Stomach (tissue), 4 donors: ENCODE measurements at regions not wholly inside any gene's neighbourhood (a gene's known extent, or its start where the extent isn't known, plus 50 kb on each side); places are given as distances from the start of the nearest gene placed in this dataset.

Experiments
- EP300 ChIP-seq: sonication (generic); formaldehyde crosslinking; IDR thresholded peaks from one replicate; pipeline ENCODE4 v1.6.1; 2017; ENCODE audit warnings: antibody characterized with exemption
- POLR2A ChIP-seq, 4 donors: fragments of 450-650 bp; IDR thresholded peaks; one replicate each; pipeline ENCODE4 v1.6.1; 2016; ENCODE audit warnings: antibody characterized with exemption in 4 of 4, control low read depth in 2 of 4, mild to moderate bottlenecking in 1 of 4, moderate library complexity in 1 of 4
- POLR2AphosphoS5 ChIP-seq, 3 donors: sonication (generic); formaldehyde crosslinking; IDR thresholded peaks; one replicate each; pipeline ENCODE4 v1.6.1; 2016; ENCODE audit warnings: antibody characterized with exemption in 3 of 3
- TF ChIP-seq, protein P1 (sequence below), 7 experiments: fragments of 450-650 bp in 4 of 7; fragments of 200-600 bp in 3 of 7; sonication (generic) in 3 of 7; IDR thresholded peaks; one replicate each; pipeline ENCODE4 v1.5.1; 2016 to 2019; ENCODE audit warnings: antibody characterized with exemption in 7 of 7, control low read depth in 2 of 7, mild to moderate bottlenecking in 1 of 7

DNA sequence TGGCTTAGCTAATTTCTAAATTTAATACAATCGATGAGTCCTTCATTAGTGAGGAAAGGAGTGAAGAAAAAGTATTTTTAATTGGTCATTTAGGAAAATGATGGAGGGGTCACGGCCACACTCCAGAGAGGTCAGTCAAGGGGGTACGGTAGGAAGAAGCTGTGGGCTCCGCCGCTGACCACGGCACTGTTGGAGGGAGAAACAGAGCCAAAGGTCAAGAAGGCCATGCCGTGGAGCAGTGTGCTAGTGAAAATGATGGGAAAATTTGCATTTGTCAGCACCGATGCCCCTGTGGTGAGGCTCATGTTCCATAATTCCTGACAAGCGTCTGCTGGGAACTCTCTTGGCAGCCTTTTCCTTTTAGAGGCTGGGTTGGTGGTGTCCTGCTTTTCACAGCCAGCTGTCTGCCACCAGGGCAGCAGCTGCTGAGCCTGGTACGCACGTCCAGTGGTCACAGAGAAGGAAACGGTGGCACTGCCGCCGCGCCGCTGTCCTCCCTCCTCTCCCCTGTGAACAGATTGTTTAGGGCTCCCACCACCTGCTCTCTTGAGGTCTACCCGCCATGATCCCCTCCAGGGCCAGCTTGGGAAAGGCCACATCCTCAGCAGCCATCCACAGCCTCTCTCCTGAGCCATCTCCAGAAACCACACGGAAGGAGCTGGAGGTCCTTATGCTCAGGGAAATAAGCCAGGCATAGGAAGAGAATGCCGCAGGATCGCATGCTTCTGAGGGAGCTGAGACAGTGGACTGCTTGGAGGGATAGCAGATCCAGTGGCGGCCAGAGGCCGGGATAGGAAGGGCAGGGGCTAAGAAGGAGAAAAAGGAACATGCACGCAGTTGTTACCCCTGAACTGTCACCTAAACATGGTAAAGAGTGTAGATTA is 263.7 kb upstream of the PPP2R2D start:
- TF ChIP-seq, protein P1, sequence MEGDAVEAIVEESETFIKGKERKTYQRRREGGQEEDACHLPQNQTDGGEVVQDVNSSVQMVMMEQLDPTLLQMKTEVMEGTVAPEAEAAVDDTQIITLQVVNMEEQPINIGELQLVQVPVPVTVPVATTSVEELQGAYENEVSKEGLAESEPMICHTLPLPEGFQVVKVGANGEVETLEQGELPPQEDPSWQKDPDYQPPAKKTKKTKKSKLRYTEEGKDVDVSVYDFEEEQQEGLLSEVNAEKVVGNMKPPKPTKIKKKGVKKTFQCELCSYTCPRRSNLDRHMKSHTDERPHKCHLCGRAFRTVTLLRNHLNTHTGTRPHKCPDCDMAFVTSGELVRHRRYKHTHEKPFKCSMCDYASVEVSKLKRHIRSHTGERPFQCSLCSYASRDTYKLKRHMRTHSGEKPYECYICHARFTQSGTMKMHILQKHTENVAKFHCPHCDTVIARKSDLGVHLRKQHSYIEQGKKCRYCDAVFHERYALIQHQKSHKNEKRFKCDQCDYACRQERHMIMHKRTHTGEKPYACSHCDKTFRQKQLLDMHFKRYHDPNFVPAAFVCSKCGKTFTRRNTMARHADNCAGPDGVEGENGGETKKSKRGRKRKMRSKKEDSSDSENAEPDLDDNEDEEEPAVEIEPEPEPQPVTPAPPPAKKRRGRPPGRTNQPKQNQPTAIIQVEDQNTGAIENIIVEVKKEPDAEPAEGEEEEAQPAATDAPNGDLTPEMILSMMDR (IDR thresholded peaks at IDR 0.05), result no peak
- no peak for TF ChIP-seq POLR2A (IDR thresholded peaks at IDR 0.05)
- no peak for TF ChIP-seq POLR2AphosphoS5 (IDR thresholded peaks at IDR 0.05)
- TF ChIP-seq EP300, result no peak
